ENCODE measurements at regions not wholly inside any gene's neighbourhood (a gene's known extent, or its start where the extent isn't known, plus 50 kb on each side); places are given as distances from the start of the nearest gene placed in this dataset.

DNA sequence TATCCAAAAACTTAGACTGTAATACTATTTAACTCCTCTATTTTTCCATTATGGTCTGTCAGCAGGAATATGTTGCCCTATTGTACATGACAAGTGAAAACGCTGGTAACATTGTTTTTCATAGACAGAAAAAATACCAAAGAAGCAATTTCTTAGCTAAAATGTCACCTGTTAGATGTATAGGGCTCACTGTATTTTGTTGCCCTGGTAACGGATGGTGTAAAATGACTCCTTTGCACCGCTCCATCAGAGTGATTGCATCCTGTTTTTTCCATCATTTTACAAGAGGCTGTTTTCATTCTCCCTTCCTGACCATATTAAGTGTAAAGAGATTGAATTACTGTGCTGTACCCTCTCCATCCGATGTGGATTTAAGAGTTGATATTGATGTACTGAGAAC lies 460.1 kb upstream of the TLE4 start:
- TF ChIP-seq, protein P1, sequence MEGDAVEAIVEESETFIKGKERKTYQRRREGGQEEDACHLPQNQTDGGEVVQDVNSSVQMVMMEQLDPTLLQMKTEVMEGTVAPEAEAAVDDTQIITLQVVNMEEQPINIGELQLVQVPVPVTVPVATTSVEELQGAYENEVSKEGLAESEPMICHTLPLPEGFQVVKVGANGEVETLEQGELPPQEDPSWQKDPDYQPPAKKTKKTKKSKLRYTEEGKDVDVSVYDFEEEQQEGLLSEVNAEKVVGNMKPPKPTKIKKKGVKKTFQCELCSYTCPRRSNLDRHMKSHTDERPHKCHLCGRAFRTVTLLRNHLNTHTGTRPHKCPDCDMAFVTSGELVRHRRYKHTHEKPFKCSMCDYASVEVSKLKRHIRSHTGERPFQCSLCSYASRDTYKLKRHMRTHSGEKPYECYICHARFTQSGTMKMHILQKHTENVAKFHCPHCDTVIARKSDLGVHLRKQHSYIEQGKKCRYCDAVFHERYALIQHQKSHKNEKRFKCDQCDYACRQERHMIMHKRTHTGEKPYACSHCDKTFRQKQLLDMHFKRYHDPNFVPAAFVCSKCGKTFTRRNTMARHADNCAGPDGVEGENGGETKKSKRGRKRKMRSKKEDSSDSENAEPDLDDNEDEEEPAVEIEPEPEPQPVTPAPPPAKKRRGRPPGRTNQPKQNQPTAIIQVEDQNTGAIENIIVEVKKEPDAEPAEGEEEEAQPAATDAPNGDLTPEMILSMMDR (IDR thresholded peaks at IDR 0.05), result no peak

DNA sequence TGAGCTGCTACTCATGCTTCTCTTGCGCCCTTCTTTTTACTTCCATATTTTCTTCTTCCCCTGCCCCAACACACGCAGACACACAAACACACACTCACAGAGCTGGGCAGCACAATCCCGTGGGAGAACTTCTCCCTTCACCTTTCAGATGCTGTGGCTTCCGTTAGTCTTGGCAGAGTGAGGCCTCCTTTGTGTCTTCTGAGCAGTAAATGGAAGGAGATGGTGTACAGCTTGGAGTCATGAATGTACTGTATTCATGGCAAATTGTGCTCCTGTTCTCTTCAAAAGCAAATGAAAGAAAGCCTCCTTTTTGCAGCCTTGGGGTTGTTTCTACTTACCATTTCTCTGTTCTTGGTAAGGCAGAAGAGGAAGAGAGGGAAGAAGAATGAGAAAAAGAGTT lies 456.6 kb upstream of the TLE4 start:
- TF ChIP-seq, protein P1 (IDR thresholded peaks at IDR 0.05), result no peak

DNA sequence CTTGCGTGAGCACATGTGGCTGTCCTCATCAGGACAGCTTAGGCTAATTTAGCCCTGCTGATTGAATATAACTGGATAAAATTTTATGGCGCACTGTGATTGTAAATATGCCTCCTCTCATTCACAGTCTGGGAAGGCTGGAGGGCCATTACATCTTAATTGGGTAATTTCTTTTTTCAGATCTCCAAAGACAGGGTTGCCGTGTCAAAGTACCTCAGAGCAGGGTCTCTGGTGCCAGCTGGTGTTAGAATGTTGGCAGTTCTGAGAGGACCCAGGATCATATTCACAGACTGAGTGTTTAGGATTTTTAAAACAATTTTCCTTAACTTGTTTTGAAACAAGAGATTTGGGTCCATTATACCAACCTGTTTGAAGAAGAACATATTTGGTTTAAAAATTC lies 455.7 kb upstream of the TLE4 start:
- TF ChIP-seq, protein P1 (IDR thresholded peaks at IDR 0.05), result no peak

DNA sequence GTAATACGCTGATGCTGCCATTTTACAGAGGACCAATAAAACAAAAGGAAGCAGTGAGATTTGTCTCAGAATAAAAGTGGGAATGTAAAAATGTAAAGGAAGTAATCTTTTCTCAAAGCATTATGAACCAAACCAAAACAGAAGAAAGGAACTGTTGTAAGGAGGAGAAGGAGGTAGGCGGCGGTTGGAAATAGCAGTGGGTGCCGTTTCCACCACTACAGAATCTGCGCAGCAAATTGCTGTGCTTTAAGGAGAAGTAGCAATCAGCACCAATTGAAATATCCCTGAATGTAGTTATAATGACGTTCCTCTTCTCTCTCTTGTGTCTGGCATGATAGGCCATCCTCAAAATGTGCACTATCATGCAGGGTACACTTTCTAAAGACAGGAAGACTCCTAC lies 455.1 kb upstream of the TLE4 start:
- TF ChIP-seq, protein P1 (IDR thresholded peaks at IDR 0.05), result no peak

DNA sequence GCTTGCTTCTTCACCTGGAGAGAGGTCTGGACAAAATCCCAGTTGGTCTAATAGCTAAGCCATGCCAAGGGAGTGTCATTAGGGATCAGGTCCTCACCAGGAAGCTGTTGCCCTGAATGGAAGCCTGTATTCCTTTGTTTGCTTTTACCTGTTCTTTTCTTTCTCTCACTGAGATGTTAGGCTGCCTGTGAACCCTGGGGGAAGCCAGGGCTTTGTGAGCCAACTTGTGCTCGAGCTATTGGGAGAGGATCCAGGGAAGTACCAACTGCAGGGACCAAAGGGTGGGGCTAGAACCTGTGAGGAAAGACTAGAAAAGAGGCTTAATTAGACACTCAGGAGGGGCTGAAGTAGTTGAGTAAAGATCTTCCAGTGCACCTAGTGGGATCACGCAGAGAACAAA lies 451.2 kb upstream of the TLE4 start:
- TF ChIP-seq, protein P1 (IDR thresholded peaks at IDR 0.05), result no peak

DNA sequence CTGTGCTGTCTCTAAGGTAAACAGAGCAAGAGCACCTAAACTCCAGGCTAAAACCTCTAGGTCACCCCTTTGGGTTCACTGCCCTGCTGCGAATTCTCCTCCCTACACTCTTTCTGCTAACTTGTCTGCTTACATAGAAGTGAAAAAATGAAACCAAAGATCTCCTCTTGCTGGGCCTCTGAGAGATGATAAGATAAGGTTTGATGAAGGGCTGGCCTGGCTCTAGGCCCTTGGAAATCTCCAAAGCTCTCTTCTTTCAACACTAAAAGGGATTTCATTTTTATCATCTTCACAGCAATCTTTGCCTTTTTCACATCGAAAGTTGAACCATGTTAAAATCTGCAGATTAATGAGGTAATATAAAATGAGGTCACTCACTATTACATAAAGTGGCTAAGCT lies 450.8 kb upstream of the TLE4 start:
- TF ChIP-seq, protein P1 (IDR thresholded peaks at IDR 0.05), result no peak

DNA sequence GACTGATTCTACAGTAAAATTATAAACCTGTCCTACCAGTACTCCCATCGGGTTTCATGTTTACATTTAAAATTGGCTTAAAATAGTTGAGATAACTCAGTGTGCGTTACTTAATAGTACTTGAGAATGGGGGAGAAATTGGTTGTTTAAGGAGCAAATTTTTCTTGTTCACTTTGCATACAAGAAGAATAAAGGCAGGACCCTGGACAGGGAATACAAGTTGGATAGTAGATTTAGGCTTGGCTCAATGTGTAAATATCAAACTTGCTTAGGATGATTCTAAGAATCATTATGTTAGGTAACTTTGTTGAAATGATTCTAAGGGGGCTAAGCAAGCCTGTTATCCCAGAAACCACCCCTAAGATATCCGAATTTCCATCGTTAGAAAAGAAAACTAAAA lies 448.4 kb upstream of the TLE4 start:
- TF ChIP-seq, protein P1 (IDR thresholded peaks at IDR 0.05), result no peak

DNA sequence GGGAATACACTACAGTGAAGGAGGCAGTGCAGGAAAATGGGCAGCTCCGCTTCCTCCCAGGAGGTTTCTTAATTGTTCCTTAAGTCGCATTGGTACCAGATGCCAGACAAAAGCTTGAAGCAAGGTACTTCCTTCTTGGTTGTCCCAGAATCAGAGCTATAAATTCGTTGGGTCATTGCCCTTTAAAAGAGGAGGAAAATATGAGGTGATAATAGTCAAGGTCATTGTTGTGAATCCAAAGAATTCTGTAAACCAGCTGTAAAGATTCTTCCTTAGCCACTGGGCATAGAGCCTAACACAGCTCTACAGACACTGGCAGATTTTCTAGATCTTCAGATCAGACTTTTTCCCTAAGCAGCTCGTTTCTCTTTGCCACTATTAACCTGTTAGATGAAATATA lies 444.1 kb upstream of the TLE4 start:
- TF ChIP-seq, protein P1 (IDR thresholded peaks at IDR 0.05), result no peak

Data from LNCAP (cell line).